ENCODE measurements at regions not wholly inside any gene's neighbourhood (a gene's known extent, or its start where the extent isn't known, plus 50 kb on each side); places are given as distances from the start of the nearest gene placed in this dataset.
"Not testable (repeated sequence)": the region's sequence is repeated elsewhere in the genome, so short reads cannot be mapped to it uniquely, and the experiment has no call there.

GRCh38 chr11:67809301-67809700, 134.9 kb upstream of the ALDH3B2 start:
- not testable (repeated sequence) for TF ChIP-seq POLR2AphosphoS5, CTCF, POLR2A (IDR thresholded peaks at IDR 0.05)
